MCF 10A (cell line): ENCODE measurements at regions not wholly inside any gene's neighbourhood (a gene's known extent, or its start where the extent isn't known, plus 50 kb on each side); places are given as distances from the start of the nearest gene placed in this dataset.

Source experiments
- BruUV-seq: library from RNA; stranded (reverse); fragments of 400-500 nt; replicated peaks from 2 replicates; lab custom pipeline; 2021; lab: Mats Ljungman, UMichigan
- CTCF ChIA-PET: fragments of 300-600 bp; sonication (Branson Sonifier 250); formaldehyde crosslinking; extraction: SDS; loops from one replicate; lab custom pipeline; 2021; ENCODE audit warnings: antibody characterized with exemption, inconsistent platforms; lab: Yijun Ruan, JAX
- POLR2A ChIA-PET: fragments of 300-600, 350-650 bp; sonication (Branson Sonifier 250); formaldehyde crosslinking; extraction: SDS; loops from one replicate; lab custom pipeline; 2020; ENCODE audit warnings: antibody characterized with exemption, inconsistent platforms; lab: Yijun Ruan, JAX
- DNase-seq: peaks from one replicate; pipeline ENCODE4 v3.0.0-alpha.2; 2018; ENCODE audit not compliant: unreplicated experiment
- H3K27ac Mint-ChIP-seq: one replicate; pipeline ENCODE4 v1.8.0; 2022; ENCODE audit warnings: mild to moderate bottlenecking, low read depth, mixed read lengths; ENCODE audit not compliant: unreplicated experiment
- H3K27me3 Mint-ChIP-seq: one replicate; pipeline ENCODE4 v1.8.0; 2022; ENCODE audit warnings: mixed read lengths; ENCODE audit not compliant: insufficient read depth, unreplicated experiment
- H3K36me3 Mint-ChIP-seq: one replicate; pipeline ENCODE4 v1.8.0; 2022; ENCODE audit warnings: mild to moderate bottlenecking, moderate library complexity, mixed read lengths; ENCODE audit not compliant: insufficient read depth, unreplicated experiment
- H3K4me1 Mint-ChIP-seq: one replicate; pipeline ENCODE4 v1.8.0; 2022; ENCODE audit warnings: mixed read lengths; ENCODE audit not compliant: insufficient read depth, unreplicated experiment
- H3K4me3 Mint-ChIP-seq: one replicate; pipeline ENCODE4 v1.8.0; 2022; ENCODE audit warnings: mild to moderate bottlenecking, moderate library complexity, mixed read lengths; ENCODE audit not compliant: unreplicated experiment
- H3K9me3 Mint-ChIP-seq: one replicate; pipeline ENCODE4 v1.8.0; 2022; ENCODE audit warnings: mixed read lengths; ENCODE audit not compliant: unreplicated experiment
- intact Hi-C: fragments of 100-400 bp; cut with micrococcal nuclease; formaldehyde crosslinking; loops from 2 replicates; pipeline ENCODE4 v1.14.1; 2022
- TF ChIP-seq, protein P1 (sequence below): fragments of 200-600 bp; IDR thresholded peaks from one replicate; pipeline ENCODE4 v1.8.0; 2022; ENCODE audit warnings: antibody characterized with exemption, mild to moderate bottlenecking; ENCODE audit not compliant: unreplicated experiment

DNA sequence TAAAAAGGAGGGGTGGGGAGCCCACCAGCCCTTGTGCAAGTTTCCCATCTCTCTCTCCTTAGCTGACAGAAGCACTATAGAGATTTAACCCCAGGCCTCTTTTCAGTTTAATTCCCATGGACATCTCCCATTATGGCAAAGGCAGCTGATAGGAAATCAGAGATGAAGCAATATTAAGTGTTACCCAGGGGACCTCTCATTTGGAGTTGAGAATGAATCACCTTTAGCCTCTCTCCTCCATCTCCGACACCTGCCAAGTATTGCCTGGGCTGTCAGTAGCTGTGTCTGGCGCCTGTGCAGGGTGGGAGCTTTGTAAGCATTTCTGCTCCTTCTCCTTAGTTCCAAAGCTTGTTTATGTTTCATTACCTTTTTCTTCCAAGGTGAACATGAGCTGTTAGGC lies 109.0 kb downstream of the AQP4 start:
- H3K4me1 Mint-ChIP-seq = peaks cover 24% of the 10 kb centered on the region
- POLR2A ChIA-PET = interaction anchor here (0.6 to 3.5 kb wide), 7 partner anchors 9 to 209 kb away, joined by 3 to 44 read pairs (median 4); no protein-coding TSS in a partner anchor
- BruUV-seq = no TSS peak
- peak; percentile 72 for DNase-seq
- no peaks in the 10 kb centered on the region for H3K36me3 Mint-ChIP-seq
- peak overlapping the region; percentile 60 for H3K27ac Mint-ChIP-seq
- CTCF ChIA-PET = interaction anchor here (0.6 to 1.6 kb wide), 10 partner anchors 8 to 1183 kb away, joined by 3 to 5 read pairs (median 4); no protein-coding TSS in a partner anchor
- H3K9me3 Mint-ChIP-seq = no peaks in the 10 kb centered on the region
- intact Hi-C loops = loop anchor here (1.0 kb wide), 1 partner anchor 30 kb away; no protein-coding TSS in a partner anchor
- H3K27me3 Mint-ChIP-seq = no peaks in the 10 kb centered on the region
- TF ChIP-seq, protein P1, sequence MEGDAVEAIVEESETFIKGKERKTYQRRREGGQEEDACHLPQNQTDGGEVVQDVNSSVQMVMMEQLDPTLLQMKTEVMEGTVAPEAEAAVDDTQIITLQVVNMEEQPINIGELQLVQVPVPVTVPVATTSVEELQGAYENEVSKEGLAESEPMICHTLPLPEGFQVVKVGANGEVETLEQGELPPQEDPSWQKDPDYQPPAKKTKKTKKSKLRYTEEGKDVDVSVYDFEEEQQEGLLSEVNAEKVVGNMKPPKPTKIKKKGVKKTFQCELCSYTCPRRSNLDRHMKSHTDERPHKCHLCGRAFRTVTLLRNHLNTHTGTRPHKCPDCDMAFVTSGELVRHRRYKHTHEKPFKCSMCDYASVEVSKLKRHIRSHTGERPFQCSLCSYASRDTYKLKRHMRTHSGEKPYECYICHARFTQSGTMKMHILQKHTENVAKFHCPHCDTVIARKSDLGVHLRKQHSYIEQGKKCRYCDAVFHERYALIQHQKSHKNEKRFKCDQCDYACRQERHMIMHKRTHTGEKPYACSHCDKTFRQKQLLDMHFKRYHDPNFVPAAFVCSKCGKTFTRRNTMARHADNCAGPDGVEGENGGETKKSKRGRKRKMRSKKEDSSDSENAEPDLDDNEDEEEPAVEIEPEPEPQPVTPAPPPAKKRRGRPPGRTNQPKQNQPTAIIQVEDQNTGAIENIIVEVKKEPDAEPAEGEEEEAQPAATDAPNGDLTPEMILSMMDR = no peak
- no peak overlapping the region for H3K4me3 Mint-ChIP-seq

DNA sequence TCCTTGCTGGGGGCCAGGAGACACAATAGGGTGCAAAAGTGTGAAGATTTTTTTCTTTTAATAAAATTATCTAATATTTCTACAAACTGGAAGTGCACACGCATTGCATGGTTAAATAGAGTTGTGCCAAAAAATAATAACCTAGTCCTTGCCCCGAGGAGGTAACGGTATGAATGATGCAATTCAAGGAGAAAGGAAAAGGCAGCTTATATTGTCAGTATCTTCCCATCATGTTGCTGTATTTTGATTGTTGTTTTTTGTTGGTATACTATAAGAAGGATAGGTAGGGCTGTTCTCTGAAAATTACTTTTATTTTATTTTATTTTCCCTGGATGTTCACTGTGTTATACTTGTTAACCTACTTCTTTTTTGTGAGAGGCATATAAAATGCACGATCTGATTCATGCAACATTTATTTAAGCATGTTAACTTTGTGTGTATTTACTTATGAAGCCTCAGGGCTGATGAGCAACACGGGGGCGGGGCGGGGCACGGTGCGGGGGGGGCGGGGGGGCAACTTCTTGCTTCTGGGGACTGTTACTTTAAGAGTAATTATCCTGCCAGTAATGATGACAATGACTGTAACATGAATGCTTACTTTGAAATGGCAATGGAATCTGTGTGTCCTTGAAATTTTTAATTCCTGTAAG lies 118.6 kb downstream of the AQP4 start:
- ChIA-PET POLR2A (interaction anchor here (0.6 to 2.8 kb wide), 12 partner anchors 10 to 259 kb away, joined by 3 to 44 read pairs (median 4); partner anchors contain the start of gene KCTD1), CTCF (interaction anchor here (1.4 kb wide), 1 partner anchor 10 kb away, joined by 5 read pairs; no protein-coding TSS in a partner anchor)
- no peaks in the 10 kb centered on the region for H3K27me3 Mint-ChIP-seq
- H3K4me3 Mint-ChIP-seq = peak overlapping the region; percentile 40
- TF ChIP-seq, protein P1 = no peak
- H3K36me3 Mint-ChIP-seq = no peaks in the 10 kb centered on the region
- H3K9me3 Mint-ChIP-seq = no peaks in the 10 kb centered on the region
- intact Hi-C loops = no loop called here
- H3K4me1 Mint-ChIP-seq = peaks cover 32% of the 10 kb centered on the region
- no TSS peak for BruUV-seq
- DNase-seq = peak; percentile 64
- peak overlapping the region; percentile 71 for H3K27ac Mint-ChIP-seq

DNA sequence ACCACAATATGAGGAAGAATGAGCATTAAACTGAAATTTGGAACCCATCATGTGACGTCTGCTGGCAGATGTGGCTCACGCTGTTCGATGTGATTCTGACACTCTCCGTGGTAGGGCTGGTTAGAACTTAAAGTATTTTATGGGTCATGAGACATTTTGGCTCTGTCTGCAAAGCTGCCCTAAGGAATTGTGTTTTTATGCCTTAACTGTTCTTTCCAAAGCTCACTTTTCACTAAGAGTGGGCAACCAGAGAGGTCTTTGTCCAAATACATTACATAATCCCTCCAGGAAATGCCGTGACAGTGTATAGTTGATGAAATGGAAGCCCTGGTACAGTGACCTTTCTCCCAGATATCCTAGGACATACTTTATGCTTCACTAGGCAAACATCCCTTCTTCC lies 119.1 kb downstream of the AQP4 start:
- no TSS peak for BruUV-seq
- no peaks in the 10 kb centered on the region for H3K27me3 Mint-ChIP-seq
- H3K4me1 Mint-ChIP-seq = peaks cover 32% of the 10 kb centered on the region
- intact Hi-C loops = no loop called here
- ChIA-PET CTCF (interaction anchor here (1.2 to 1.4 kb wide), 3 partner anchors 10 to 126 kb away, joined by 4 to 5 read pairs (median 5); no protein-coding TSS in a partner anchor), POLR2A (interaction anchor here (0.6 to 2.8 kb wide), 13 partner anchors 10 to 259 kb away, joined by 3 to 44 read pairs (median 4); partner anchors contain the start of gene KCTD1)
- H3K9me3 Mint-ChIP-seq = no peaks in the 10 kb centered on the region
- H3K4me3 Mint-ChIP-seq = peak overlapping the region; percentile 40
- H3K27ac Mint-ChIP-seq = peak overlapping the region; percentile 71
- TF ChIP-seq, protein P1 = no peak
- H3K36me3 Mint-ChIP-seq = no peaks in the 10 kb centered on the region
- DNase-seq = peak; percentile 69
